ENCODE measurements at regions not wholly inside any gene's neighbourhood (a gene's known extent, or its start where the extent isn't known, plus 50 kb on each side); places are given as distances from the start of the nearest gene placed in this dataset.

GRCh38 chr9:118192807-118193206 lies 488.6 kb downstream of the TLR4 start:
- TF ChIP-seq CTCF (conservative IDR thresholded peaks at IDR 0.05): no peak
- Histone ChIP-seq H3K9ac (ENCODE audit: extremely low read depth, insufficient read length, low read length) (no peak overlapping the region), H3K4me1 (ENCODE audit: insufficient read depth, low read length) (no peaks in the 10 kb centered on the region), H3K27me3 (ENCODE audit: insufficient read depth, low read length) (no peaks in the 10 kb centered on the region), H3K14ac (ENCODE audit: insufficient read depth, low read length) (no peak overlapping the region), H3K79me2 (ENCODE audit: insufficient read depth, low read length) (no peaks in the 10 kb centered on the region), H3T11ph (ENCODE audit: low read length) (no peak overlapping the region), H4K91ac (ENCODE audit: insufficient read length, low read depth, low read length) (no peak overlapping the region), H4K5ac (ENCODE audit: insufficient read length, low read depth, low read length) (no peak overlapping the region), H4K8ac (replicated peaks; ENCODE audit: insufficient read length, low read depth, low read length) (no peak overlapping the region), H4K20me1 (ENCODE audit: control insufficient read depth, insufficient read depth, insufficient read length) (no peaks in the 10 kb centered on the region), H3K4me2 (ENCODE audit: insufficient read depth, insufficient read length, low read length) (no peak overlapping the region), H3K23me2 (ENCODE audit: insufficient read length, low read depth, low read length, poor library complexity, severe bottlenecking) (no peaks in the 10 kb centered on the region), H3K18ac (ENCODE audit: insufficient read length, low read depth, low read length) (no peak overlapping the region), H2BK20ac (ENCODE audit: low read depth, low read length, poor library complexity, severe bottlenecking) (no peak overlapping the region), H3K4ac (ENCODE audit: low read depth, low read length) (no peak overlapping the region), H2BK15ac (ENCODE audit: low read depth, low read length) (no peak overlapping the region), H3K27ac (ENCODE audit: insufficient read length, low read depth, low read length) (no peak overlapping the region), H3K56ac (ENCODE audit: insufficient read length, low read depth, low read length) (no peak overlapping the region), H2BK120ac (ENCODE audit: low read depth, low read length, poor library complexity, severe bottlenecking) (no peak overlapping the region), H3K23ac (ENCODE audit: insufficient read length, low read depth, low read length) (no peak overlapping the region), H2AK5ac (ENCODE audit: insufficient read length, low read length) (no peak overlapping the region), H3K79me1 (ENCODE audit: insufficient read depth, low read depth, low read length, poor library complexity, severe bottlenecking) (no peaks in the 10 kb centered on the region), H2BK12ac (ENCODE audit: insufficient read length, low read depth, low read length) (no peak overlapping the region), H2AFZ (ENCODE audit: low read length) (no peak overlapping the region), H2BK5ac (ENCODE audit: insufficient read length, low read length) (no peak overlapping the region), H3K9me3 (ENCODE audit: control insufficient read depth, low read depth, low read length) (no peaks in the 10 kb centered on the region)
- Mint-ChIP-seq H3K27me3 (ENCODE audit: low read depth) (no peaks in the 10 kb centered on the region), H3K4me3 (no peak overlapping the region), H3K9me3 (peaks cover 0 to 6% of the 10 kb centered on the region in 2 experiments; a peak in 3 of 5 replicates), H3K4me1 (no peaks in the 10 kb centered on the region), H3K36me3 (ENCODE audit: insufficient read depth in 1 of 3, low read depth in 3 of 3) (no peaks in the 10 kb centered on the region; a peak in 1 of 7 replicates), H3K27ac (no peak overlapping the region)
- no CpG with 5 or more reads among the region's 2 CpGs for WGBS (ENCODE audit: extremely low coverage, insufficient read length, low lambda C conversion rate)
- DNase-seq: no peak

Measured in H9 (cell line).